Muscle layer of colon (tissue), 2 donors: ENCODE measurements at regions not wholly inside any gene's neighbourhood (a gene's known extent, or its start where the extent isn't known, plus 50 kb on each side); places are given as distances from the start of the nearest gene placed in this dataset.
"Not testable (repeated sequence)": the region's sequence is repeated elsewhere in the genome, so short reads cannot be mapped to it uniquely, and the experiment has no call there.

ENCODE experiments used
- H3K27ac ChIP-seq: one replicate; pipeline ENCODE4 v1.7.0; 2013; ENCODE audit warnings: low read depth, mild to moderate bottlenecking, low read length, moderate library complexity
- H3K27me3 ChIP-seq, 2 donors: one replicate each; pipeline ENCODE4 v1.7.0; 2013; ENCODE audit warnings: low read length in 2 of 2, mild to moderate bottlenecking in 2 of 2; ENCODE audit not compliant: insufficient read depth in 2 of 2, control insufficient read depth in 1 of 2
- H3K36me3 ChIP-seq: one replicate; pipeline ENCODE4 v1.7.0; 2013; ENCODE audit warnings: mild to moderate bottlenecking, low read length; ENCODE audit not compliant: insufficient read depth
- H3K4me1 ChIP-seq: one replicate; pipeline ENCODE4 v1.7.0; 2013; ENCODE audit warnings: mild to moderate bottlenecking, low read length; ENCODE audit not compliant: insufficient read depth
- H3K4me3 ChIP-seq, 2 donors: one replicate each; pipeline ENCODE4 v1.7.0; 2013; ENCODE audit warnings: low read length in 2 of 2, low read depth in 1 of 2, mild to moderate bottlenecking in 1 of 2, moderate library complexity in 1 of 2
- H3K9ac ChIP-seq: one replicate; pipeline ENCODE4 v1.7.0; 2013; ENCODE audit warnings: low read length
- H3K9me3 ChIP-seq: one replicate; pipeline ENCODE4 v1.7.0; 2013; ENCODE audit warnings: mild to moderate bottlenecking, low read length
- donor health status: abdominal sarcoma.
- donor health status: Adenocarcinoma of cecum.

- Histone ChIP-seq H3K4me1 (no peaks in the 10 kb centered on the region), H3K27me3 (no peaks in the 10 kb centered on the region), H3K36me3 (no peaks in the 10 kb centered on the region), H3K9ac (no peak overlapping the region), H3K27ac (no peak overlapping the region), H3K9me3 (no peaks in the 10 kb centered on the region), H3K4me3 (no peak overlapping the region)
Observed at GRCh38 chr17:56724664-56725063, 109.1 kb downstream of the C17orf67 start.

- H3K4me1 ChIP-seq = no peaks in the 10 kb centered on the region
- H3K9ac ChIP-seq = no peak overlapping the region
- H3K36me3 ChIP-seq = no peaks in the 10 kb centered on the region
- no peak overlapping the region for H3K4me3 ChIP-seq
- no peaks in the 10 kb centered on the region for H3K9me3 ChIP-seq
- no peaks in the 10 kb centered on the region for H3K27me3 ChIP-seq
- no peak overlapping the region for H3K27ac ChIP-seq
Observed at GRCh38 chr17:56725144-56725543, 108.6 kb downstream of the C17orf67 start.

GRCh38 chr17:56727876-56728617 lies 105.7 kb downstream of the C17orf67 start:
- H3K9ac ChIP-seq = no peak overlapping the region
- H3K27me3 ChIP-seq = no peaks in the 10 kb centered on the region
- H3K4me3 ChIP-seq = no peak overlapping the region
- no peaks in the 10 kb centered on the region for H3K4me1 ChIP-seq
- H3K9me3 ChIP-seq = no peaks in the 10 kb centered on the region
- no peak overlapping the region for H3K27ac ChIP-seq
- H3K36me3 ChIP-seq = no peaks in the 10 kb centered on the region

GRCh38 chr17:56731096-56731495 lies 102.6 kb downstream of the C17orf67 start:
- not testable (repeated sequence) for H3K27me3 ChIP-seq, H3K27ac ChIP-seq, H3K4me3 ChIP-seq, H3K4me1 ChIP-seq, H3K36me3 ChIP-seq, H3K9ac ChIP-seq, H3K9me3 ChIP-seq

GRCh38 chr17:56733833-56734232 lies 99.9 kb downstream of the C17orf67 start:
- H3K4me3 ChIP-seq = no peak overlapping the region
- H3K9me3 ChIP-seq = no peaks in the 10 kb centered on the region
- H3K36me3 ChIP-seq = no peaks in the 10 kb centered on the region
- H3K27ac ChIP-seq = no peak overlapping the region
- H3K9ac ChIP-seq = no peak overlapping the region
- H3K27me3 ChIP-seq = no peaks in the 10 kb centered on the region
- H3K4me1 ChIP-seq = no peaks in the 10 kb centered on the region

- Histone ChIP-seq H3K9me3 (no peaks in the 10 kb centered on the region), H3K4me3 (no peak overlapping the region), H3K27me3 (no peaks in the 10 kb centered on the region), H3K36me3 (no peaks in the 10 kb centered on the region), H3K4me1 (no peaks in the 10 kb centered on the region), H3K9ac (no peak overlapping the region), H3K27ac (no peak overlapping the region)
Observed at GRCh38 chr17:56735842-56736241, 97.9 kb downstream of the C17orf67 start.

GRCh38 chr17:56737421-56738161 lies 96.1 kb downstream of the C17orf67 start:
- Histone ChIP-seq H3K4me3 (no peak overlapping the region), H3K36me3 (no peaks in the 10 kb centered on the region), H3K27me3 (no peaks in the 10 kb centered on the region), H3K9ac (no peak overlapping the region), H3K9me3 (no peaks in the 10 kb centered on the region), H3K4me1 (no peaks in the 10 kb centered on the region), H3K27ac (no peak overlapping the region)

- H3K4me1 ChIP-seq = no peaks in the 10 kb centered on the region
- H3K4me3 ChIP-seq = no peak overlapping the region
- no peaks in the 10 kb centered on the region for H3K27me3 ChIP-seq
- H3K36me3 ChIP-seq = no peaks in the 10 kb centered on the region
- H3K27ac ChIP-seq = no peak overlapping the region
- H3K9me3 ChIP-seq = no peaks in the 10 kb centered on the region
- no peak overlapping the region for H3K9ac ChIP-seq
Observed at GRCh38 chr17:56739376-56739775, 94.3 kb downstream of the C17orf67 start.

- Histone ChIP-seq H3K36me3 (no peaks in the 10 kb centered on the region), H3K4me3 (no peak overlapping the region), H3K27me3 (no peaks in the 10 kb centered on the region), H3K4me1 (no peaks in the 10 kb centered on the region), H3K9ac (no peak overlapping the region), H3K9me3 (no peaks in the 10 kb centered on the region), H3K27ac (no peak overlapping the region)
Observed at GRCh38 chr17:56739776-56740175, 93.9 kb downstream of the C17orf67 start.

- Histone ChIP-seq H3K4me3 (no peak overlapping the region), H3K27me3 (no peaks in the 10 kb centered on the region), H3K9me3 (no peaks in the 10 kb centered on the region), H3K9ac (no peak overlapping the region), H3K27ac (no peak overlapping the region), H3K36me3 (no peaks in the 10 kb centered on the region), H3K4me1 (no peaks in the 10 kb centered on the region)
Observed at GRCh38 chr17:56740481-56740880, 93.2 kb downstream of the C17orf67 start.
